A673 (cell line): ENCODE measurements at regions not wholly inside any gene's neighbourhood (a gene's known extent, or its start where the extent isn't known, plus 50 kb on each side); places are given as distances from the start of the nearest gene placed in this dataset.
"Not testable (repeated sequence)": the region's sequence is repeated elsewhere in the genome, so short reads cannot be mapped to it uniquely, and the experiment has no call there.

Experiments used
- BruUV-seq: library from RNA; stranded (reverse); fragments of 400-500 nt; replicated peaks from 2 replicates; lab custom pipeline; 2021; lab: Mats Ljungman, UMichigan
- CTCF ChIA-PET: fragments of 300-600 bp; sonication (Branson Sonifier 250); formaldehyde crosslinking; loops from one replicate; lab custom pipeline; 2022; ENCODE audit warnings: antibody characterized with exemption; lab: Charles Lee
- POLR2A ChIA-PET: fragments of 300-600 bp; sonication (Branson Sonifier 250); formaldehyde crosslinking; loops from one replicate; lab custom pipeline; 2022; ENCODE audit warnings: antibody characterized with exemption; ENCODE audit not compliant: low non-redundant PET; lab: Charles Lee
- DNase-seq: peaks from one replicate; pipeline ENCODE4 v3.0.0-alpha.2; 2015; ENCODE audit warnings: low spot score
- H3K27ac ChIP-seq: fragments of 200-600 bp; sonication (generic); 2 replicates; pipeline ENCODE4 v1.5.1; 2016; ENCODE audit warnings: mixed run types, low read depth, mild to moderate bottlenecking, mixed read lengths, antibody characterized with exemption, low read length; ENCODE audit not compliant: poor library complexity, severe bottlenecking
- H3K27me3 ChIP-seq: fragments of 200-600 bp; sonication (generic); replicated peaks from 2 replicates; pipeline ENCODE4 v1.6.1; 2017; ENCODE audit warnings: mixed run types, low read depth, mild to moderate bottlenecking, mixed read lengths, antibody characterized with exemption, low read length; ENCODE audit not compliant: insufficient read depth, poor library complexity
- H3K36me3 ChIP-seq: fragments of 200-600 bp; sonication (generic); 2 replicates; pipeline ENCODE4 v1.6.1; 2016; ENCODE audit warnings: mixed run types, mild to moderate bottlenecking, mixed read lengths, antibody characterized with exemption, low read length; ENCODE audit not compliant: insufficient read depth, poor library complexity, severe bottlenecking
- H3K4me1 ChIP-seq: fragments of 200-600 bp; sonication (generic); 2 replicates; pipeline ENCODE4 v1.6.1; 2017; ENCODE audit warnings: mixed run types, mild to moderate bottlenecking, mixed read lengths, antibody characterized with exemption, low read length; ENCODE audit not compliant: insufficient read depth, poor library complexity, severe bottlenecking
- H3K4me3 ChIP-seq: fragments of 200-600 bp; sonication (generic); 2 replicates; pipeline ENCODE4 v1.5.1; 2016; ENCODE audit warnings: low read depth, mixed run types, mild to moderate bottlenecking, mixed read lengths, low read length; ENCODE audit not compliant: poor library complexity, severe bottlenecking
- H3K9me3 ChIP-seq: fragments of 200-600 bp; sonication (generic); 2 replicates; pipeline ENCODE4 v1.6.1; 2016; ENCODE audit warnings: mixed run types, low read depth, mild to moderate bottlenecking, mixed read lengths, antibody characterized with exemption, low read length; ENCODE audit not compliant: poor library complexity, severe bottlenecking
- EZH2 ChIP-seq: fragments of 200-600 bp; sonication (generic); IDR thresholded peaks from 2 replicates; pipeline ENCODE4 v1.6.1; 2017; ENCODE audit warnings: borderline replicate concordance, low read depth, mild to moderate bottlenecking, mixed read lengths, antibody characterized with exemption, low read length; ENCODE audit not compliant: poor library complexity, severe bottlenecking
- intact Hi-C: fragments of 100-400 bp; cut with micrococcal nuclease; formaldehyde crosslinking; loops from one replicate; pipeline ENCODE4 v1.10.0; 2022; ENCODE audit not compliant: unreplicated experiment
- TF ChIP-seq, protein P1 (sequence below): fragments of 300-800, 200-600 bp; sonication (generic); conservative IDR thresholded peaks from 2 replicates; pipeline ENCODE4 v1.5.1; 2017; ENCODE audit warnings: low read depth, mild to moderate bottlenecking, antibody characterized with exemption, low read length, moderate library complexity, mixed read lengths

DNA sequence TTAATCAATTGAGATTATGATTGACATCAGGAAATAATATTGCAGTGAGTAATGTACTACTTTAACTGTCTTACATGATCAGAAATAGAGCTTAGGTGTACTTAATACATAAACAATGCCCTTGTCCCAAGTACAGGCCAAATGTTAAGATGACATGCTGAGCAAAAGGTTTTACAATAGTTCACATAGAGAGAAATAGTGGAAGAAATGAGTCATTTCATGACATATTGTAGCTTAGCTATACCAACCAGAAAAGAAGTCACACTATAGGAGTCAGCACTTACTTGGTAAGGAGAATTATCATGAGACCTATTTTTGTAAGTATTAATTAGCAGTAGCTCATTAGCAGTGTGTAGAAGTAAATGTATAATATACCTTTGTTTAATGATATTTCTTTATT, 96.4 kb upstream of the NANOGP8 start:
- peaks cover 18% of the 10 kb centered on the region for H3K4me1 ChIP-seq
- no TSS peak for BruUV-seq
- no peaks in the 10 kb centered on the region for H3K9me3 ChIP-seq
- no peak overlapping the region for H3K4me3 ChIP-seq
- H3K27ac ChIP-seq: no peak overlapping the region
- DNase-seq: no peak
- ChIA-PET POLR2A (no interaction called here), CTCF (no interaction called here)
- intact Hi-C loops: loop anchor here (10.0 kb wide), 1 partner anchor 263 kb away; no protein-coding TSS in a partner anchor
- TF ChIP-seq, protein P1, sequence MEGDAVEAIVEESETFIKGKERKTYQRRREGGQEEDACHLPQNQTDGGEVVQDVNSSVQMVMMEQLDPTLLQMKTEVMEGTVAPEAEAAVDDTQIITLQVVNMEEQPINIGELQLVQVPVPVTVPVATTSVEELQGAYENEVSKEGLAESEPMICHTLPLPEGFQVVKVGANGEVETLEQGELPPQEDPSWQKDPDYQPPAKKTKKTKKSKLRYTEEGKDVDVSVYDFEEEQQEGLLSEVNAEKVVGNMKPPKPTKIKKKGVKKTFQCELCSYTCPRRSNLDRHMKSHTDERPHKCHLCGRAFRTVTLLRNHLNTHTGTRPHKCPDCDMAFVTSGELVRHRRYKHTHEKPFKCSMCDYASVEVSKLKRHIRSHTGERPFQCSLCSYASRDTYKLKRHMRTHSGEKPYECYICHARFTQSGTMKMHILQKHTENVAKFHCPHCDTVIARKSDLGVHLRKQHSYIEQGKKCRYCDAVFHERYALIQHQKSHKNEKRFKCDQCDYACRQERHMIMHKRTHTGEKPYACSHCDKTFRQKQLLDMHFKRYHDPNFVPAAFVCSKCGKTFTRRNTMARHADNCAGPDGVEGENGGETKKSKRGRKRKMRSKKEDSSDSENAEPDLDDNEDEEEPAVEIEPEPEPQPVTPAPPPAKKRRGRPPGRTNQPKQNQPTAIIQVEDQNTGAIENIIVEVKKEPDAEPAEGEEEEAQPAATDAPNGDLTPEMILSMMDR: no peak
- TF ChIP-seq EZH2: no peak
- no peaks in the 10 kb centered on the region for H3K27me3 ChIP-seq
- no peaks in the 10 kb centered on the region for H3K36me3 ChIP-seq

DNA sequence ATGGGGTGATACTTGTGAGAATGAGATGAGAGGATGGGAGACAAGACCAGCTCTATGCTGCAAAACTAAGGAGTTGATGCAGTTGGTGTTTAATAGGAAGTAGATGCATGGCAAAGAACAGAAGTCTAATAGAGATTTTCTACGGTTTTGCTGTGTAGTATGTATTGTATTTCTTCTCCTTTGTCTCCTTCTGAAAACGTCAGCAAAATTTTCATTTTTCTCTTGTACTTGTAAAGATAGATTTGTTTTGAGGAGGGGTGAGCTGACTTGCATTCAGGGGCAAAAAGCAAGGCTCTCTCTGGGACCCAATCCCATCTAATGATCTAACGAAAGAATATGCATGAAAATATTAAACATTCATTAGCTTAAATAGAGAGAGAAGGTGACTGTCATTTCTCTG, 94.6 kb upstream of the NANOGP8 start:
- intact Hi-C loops: loop anchor here (10.0 kb wide), 1 partner anchor 265 kb away; no protein-coding TSS in a partner anchor
- H3K4me3 ChIP-seq: no peak overlapping the region
- H3K9me3 ChIP-seq: no peaks in the 10 kb centered on the region
- ChIA-PET CTCF (no interaction called here), POLR2A (no interaction called here)
- no peaks in the 10 kb centered on the region for H3K36me3 ChIP-seq
- H3K27me3 ChIP-seq: no peaks in the 10 kb centered on the region
- peaks cover 18% of the 10 kb centered on the region for H3K4me1 ChIP-seq
- TF ChIP-seq, protein P1: no peak
- TF ChIP-seq EZH2: no peak
- no TSS peak for BruUV-seq
- H3K27ac ChIP-seq: no peak overlapping the region
- DNase-seq: no peak

DNA sequence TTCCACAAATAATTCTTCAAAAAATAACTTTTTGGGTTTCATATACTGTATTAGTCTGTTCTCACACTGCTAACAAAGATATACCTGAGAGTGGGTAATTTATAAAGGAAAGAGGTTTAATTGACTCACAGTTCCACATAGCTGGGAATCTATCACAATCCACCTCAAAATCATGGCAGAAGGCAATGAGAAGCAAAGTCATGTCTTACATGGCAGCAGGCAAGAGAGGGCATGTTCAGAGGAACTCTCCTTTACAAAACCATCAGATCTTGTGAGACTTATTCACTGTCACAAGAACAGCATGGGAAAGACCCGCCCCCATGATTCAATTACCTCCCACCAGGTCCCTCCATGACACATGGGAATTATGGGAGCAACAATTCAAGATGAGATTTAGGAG, 93.1 kb upstream of the NANOGP8 start:
- CTCF ChIA-PET, H3K9me3 ChIP-seq, intact Hi-C loops, H3K4me3 ChIP-seq, POLR2A ChIA-PET, DNase-seq, H3K36me3 ChIP-seq, H3K27ac ChIP-seq, BruUV-seq, H3K27me3 ChIP-seq, H3K4me1 ChIP-seq: not testable (repeated sequence)

DNA sequence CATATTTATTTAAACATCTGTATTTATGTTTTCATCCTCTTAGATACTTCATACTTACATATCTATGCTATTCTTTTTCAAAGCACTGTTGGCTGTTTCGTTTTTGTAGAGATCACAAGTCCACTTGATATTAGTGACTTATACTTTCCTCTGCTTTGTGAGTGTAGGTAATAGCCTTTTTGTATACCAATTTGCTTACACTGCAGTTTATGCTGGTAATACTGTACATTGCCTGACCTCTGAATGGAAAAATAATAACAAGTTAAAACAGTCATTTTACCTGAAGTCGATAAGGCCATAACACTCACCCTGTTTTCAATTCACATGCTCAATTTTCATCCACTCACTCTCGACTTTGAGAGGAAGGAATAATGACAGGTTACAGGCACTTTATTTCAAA, 89.9 kb upstream of the NANOGP8 start:
- no peaks in the 10 kb centered on the region for H3K4me1 ChIP-seq
- intact Hi-C loops: no loop called here
- ChIA-PET POLR2A (no interaction called here), CTCF (no interaction called here)
- no peaks in the 10 kb centered on the region for H3K9me3 ChIP-seq
- H3K4me3 ChIP-seq: no peak overlapping the region
- no TSS peak for BruUV-seq
- no peak for DNase-seq
- no peaks in the 10 kb centered on the region for H3K36me3 ChIP-seq
- no peaks in the 10 kb centered on the region for H3K27me3 ChIP-seq
- H3K27ac ChIP-seq: no peak overlapping the region
- no peak for TF ChIP-seq EZH2
- TF ChIP-seq, protein P1: no peak
